ENCODE measurements at regions not wholly inside any gene's neighbourhood (a gene's known extent, or its start where the extent isn't known, plus 50 kb on each side); places are given as distances from the start of the nearest gene placed in this dataset.

GRCh38 chr9:31089549-31090221, 1294.8 kb upstream of the ACO1 start:
- DNase-seq (ENCODE audit: low read depth in 4 of 4, low spot score in 1 of 4), result no peak

GRCh38 chr9:31100311-31100710, 1284.1 kb upstream of the ACO1 start:
- DNase-seq (ENCODE audit: low read depth in 4 of 4, low spot score in 1 of 4), result no peak

GRCh38 chr9:31103836-31104235, 1280.6 kb upstream of the ACO1 start:
- no peak for DNase-seq (ENCODE audit: low read depth in 4 of 4, low spot score in 1 of 4)

- no peak for DNase-seq (ENCODE audit: low read depth in 4 of 4, low spot score in 1 of 4)
Measured at GRCh38 chr9:31104249-31104648, 1280.2 kb upstream of the ACO1 start.

- no peak for DNase-seq (ENCODE audit: low read depth in 4 of 4, low spot score in 1 of 4)
Measured at GRCh38 chr9:31112491-31112890, 1272.0 kb upstream of the ACO1 start.

GRCh38 chr9:31114346-31114745, 1270.1 kb upstream of the ACO1 start:
- no peak for DNase-seq (ENCODE audit: low read depth in 4 of 4, low spot score in 1 of 4)

GRCh38 chr9:31119890-31120454, 1264.5 kb upstream of the ACO1 start:
- peak in 1 of 4 experiments; percentile 3 for DNase-seq (ENCODE audit: low read depth in 4 of 4, low spot score in 1 of 4)

- no peak for DNase-seq (ENCODE audit: low read depth in 4 of 4, low spot score in 1 of 4)
Measured at GRCh38 chr9:31124389-31124788, 1260.1 kb upstream of the ACO1 start.

GRCh38 chr9:31135567-31135966, 1248.9 kb upstream of the ACO1 start:
- DNase-seq (ENCODE audit: low read depth in 4 of 4, low spot score in 1 of 4), result no peak

- no peak for DNase-seq (ENCODE audit: low read depth in 4 of 4, low spot score in 1 of 4)
Measured at GRCh38 chr9:31136524-31136923, 1247.9 kb upstream of the ACO1 start.

GRCh38 chr9:31137176-31138160, 1247.0 kb upstream of the ACO1 start:
- no peak for DNase-seq (ENCODE audit: low read depth in 4 of 4, low spot score in 1 of 4)

GRCh38 chr9:31140316-31140715, 1244.1 kb upstream of the ACO1 start:
- DNase-seq (ENCODE audit: low read depth in 4 of 4, low spot score in 1 of 4), result no peak

- no peak for DNase-seq (ENCODE audit: low read depth in 4 of 4, low spot score in 1 of 4)
Measured at GRCh38 chr9:31142456-31142855, 1242.0 kb upstream of the ACO1 start.

GRCh38 chr9:31144614-31145013, 1239.8 kb upstream of the ACO1 start:
- no peak for DNase-seq (ENCODE audit: low read depth in 4 of 4, low spot score in 1 of 4)

- DNase-seq (ENCODE audit: low read depth in 4 of 4, low spot score in 1 of 4), result no peak
Measured at GRCh38 chr9:31146485-31147166, 1237.8 kb upstream of the ACO1 start.

GRCh38 chr9:31153250-31153840, 1231.1 kb upstream of the ACO1 start:
- DNase-seq (ENCODE audit: low read depth in 4 of 4, low spot score in 1 of 4), result no peak

GRCh38 chr9:31166516-31166915, 1217.9 kb upstream of the ACO1 start:
- DNase-seq (ENCODE audit: low read depth in 4 of 4, low spot score in 1 of 4), result no peak

GRCh38 chr9:31168161-31168560, 1216.3 kb upstream of the ACO1 start:
- DNase-seq (ENCODE audit: low read depth in 4 of 4, low spot score in 1 of 4), result no peak

GRCh38 chr9:31174681-31175080, 1209.8 kb upstream of the ACO1 start:
- no peak for DNase-seq (ENCODE audit: low read depth in 4 of 4, low spot score in 1 of 4)

GRCh38 chr9:31183866-31184265, 1200.6 kb upstream of the ACO1 start:
- no peak for DNase-seq (ENCODE audit: low read depth in 4 of 4, low spot score in 1 of 4)

GRCh38 chr9:31185831-31186230, 1198.6 kb upstream of the ACO1 start:
- DNase-seq (ENCODE audit: low read depth in 4 of 4, low spot score in 1 of 4), result no peak

All from stimulated activated CD4-positive, alpha-beta T cell treated with anti-CD3 and anti-CD28 coated beads, Interleukin-1b, Interleukin-23, amount 100 ng/mL, for 24 hours (primary cell).